Body of pancreas (tissue), 4 donors: ENCODE measurements at regions not wholly inside any gene's neighbourhood (a gene's known extent, or its start where the extent isn't known, plus 50 kb on each side); places are given as distances from the start of the nearest gene placed in this dataset.

Experiments used
- ATAC-seq: fragments of 150-250 bp; one replicate; pipeline ENCODE4 v1.9.1; 2016
- DNase-seq, 4 donors: peaks; one replicate each; pipeline ENCODE4 v3.0.0-alpha.2; 2019
- H3K27ac ChIP-seq, 4 donors: fragments of 200-600 bp; sonication (generic); 1 replicate in 3 of 4; 2 replicates in 1 of 4; pipeline versions ENCODE4 v1.5.1 to v1.6.1; 2016 to 2019; ENCODE audit warnings: mild to moderate bottlenecking in 1 of 4, mixed read lengths in 1 of 4, moderate library complexity in 1 of 4
- H3K27me3 ChIP-seq, 2 donors: fragments of 200-600 bp; sonication (generic); one replicate each; pipeline ENCODE4 v1.6.0; 2016; ENCODE audit warnings: mild to moderate bottlenecking in 1 of 2
- H3K36me3 ChIP-seq, 2 donors: fragments of 200-600 bp; sonication (generic); replicated peaks in 1 of 2; 2 replicates each; pipeline ENCODE4 v1.5.1; 2016; ENCODE audit warnings: low read depth in 2 of 2; ENCODE audit not compliant: insufficient read depth in 1 of 2
- H3K4me1 ChIP-seq: fragments of 200-600 bp; sonication (generic); one replicate; pipeline ENCODE4 v1.6.0; 2016
- H3K4me3 ChIP-seq, 2 donors: fragments of 200-600 bp; sonication (generic); 1 replicate in 1 of 2; 2 replicates in 1 of 2; pipeline ENCODE4 v1.5.1; 2016 to 2019
- H3K9me3 ChIP-seq, 3 donors: fragments of 200-600 bp; sonication (generic); 1 replicate in 2 of 3; 2 replicates in 1 of 3; pipeline ENCODE4 v1.5.1; 2016
- POLR2A ChIP-seq, 3 donors: fragments of 450-650 bp; IDR thresholded peaks; one replicate each; pipeline ENCODE4 v1.6.1; 2016; ENCODE audit warnings: antibody characterized with exemption in 3 of 3, mild to moderate bottlenecking in 2 of 3
- WGBS, 2 donors: methylation state at CpG; one replicate each; pipeline ENCODE4 v1.1.5; 2017; 5-methylcytosine and 5-hydroxymethylcytosine counted together
- intact Hi-C: fragments of 100-400 bp; cut with DNase I; formaldehyde crosslinking; loops from one replicate; pipeline ENCODE4 v1.15.1; 2023
- TF ChIP-seq, protein P1 (sequence below), 7 experiments: fragments of 450-650 bp in 4 of 7; fragments of 200-600 bp in 3 of 7; sonication (generic) in 3 of 7; IDR thresholded peaks; one replicate each; pipeline ENCODE4 v1.5.1; 2016 to 2019; ENCODE audit warnings: antibody characterized with exemption in 7 of 7

GRCh38 chr4:136812100-136812880, 720.0 kb downstream of the PCDH18 start:
- 90 to 91% methylated on average over 23 to 42 of the region's 42 CpGs for WGBS, 2 donors
- ATAC-seq: no peak
- intact Hi-C loops: no loop called here

GRCh38 chr4:136811496-136812077, 720.7 kb downstream of the PCDH18 start:
- H3K36me3 ChIP-seq: no peaks in the 10 kb centered on the region
- H3K27ac ChIP-seq: no peak overlapping the region
- H3K9me3 ChIP-seq: no peaks in the 10 kb centered on the region
- no peaks in the 10 kb centered on the region for H3K4me1 ChIP-seq
- no peak for DNase-seq
- no peaks in the 10 kb centered on the region for H3K27me3 ChIP-seq
- WGBS, 2 donors: 87 to 95% methylated on average over 11 to 14 of the region's 14 CpGs
- TF ChIP-seq POLR2A (IDR thresholded peaks at IDR 0.05): no peak
- TF ChIP-seq, protein P1, sequence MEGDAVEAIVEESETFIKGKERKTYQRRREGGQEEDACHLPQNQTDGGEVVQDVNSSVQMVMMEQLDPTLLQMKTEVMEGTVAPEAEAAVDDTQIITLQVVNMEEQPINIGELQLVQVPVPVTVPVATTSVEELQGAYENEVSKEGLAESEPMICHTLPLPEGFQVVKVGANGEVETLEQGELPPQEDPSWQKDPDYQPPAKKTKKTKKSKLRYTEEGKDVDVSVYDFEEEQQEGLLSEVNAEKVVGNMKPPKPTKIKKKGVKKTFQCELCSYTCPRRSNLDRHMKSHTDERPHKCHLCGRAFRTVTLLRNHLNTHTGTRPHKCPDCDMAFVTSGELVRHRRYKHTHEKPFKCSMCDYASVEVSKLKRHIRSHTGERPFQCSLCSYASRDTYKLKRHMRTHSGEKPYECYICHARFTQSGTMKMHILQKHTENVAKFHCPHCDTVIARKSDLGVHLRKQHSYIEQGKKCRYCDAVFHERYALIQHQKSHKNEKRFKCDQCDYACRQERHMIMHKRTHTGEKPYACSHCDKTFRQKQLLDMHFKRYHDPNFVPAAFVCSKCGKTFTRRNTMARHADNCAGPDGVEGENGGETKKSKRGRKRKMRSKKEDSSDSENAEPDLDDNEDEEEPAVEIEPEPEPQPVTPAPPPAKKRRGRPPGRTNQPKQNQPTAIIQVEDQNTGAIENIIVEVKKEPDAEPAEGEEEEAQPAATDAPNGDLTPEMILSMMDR (IDR thresholded peaks at IDR 0.05): no peak
- H3K4me3 ChIP-seq: no peak overlapping the region
- intact Hi-C loops: no loop called here
- ATAC-seq: no peak

More at GRCh38 chr4:136812100-136812880, 720.0 kb downstream of the PCDH18 start:
- Histone ChIP-seq H3K4me3 (no peak overlapping the region), H3K27ac (no peak overlapping the region), H3K9me3 (no peaks in the 10 kb centered on the region), H3K4me1 (no peaks in the 10 kb centered on the region), H3K27me3 (no peaks in the 10 kb centered on the region), H3K36me3 (no peaks in the 10 kb centered on the region)
- TF ChIP-seq, protein P1 (IDR thresholded peaks at IDR 0.05): no peak
- TF ChIP-seq POLR2A (IDR thresholded peaks at IDR 0.05): no peak
- DNase-seq: no peak

GRCh38 chr4:136810626-136811025, 721.7 kb downstream of the PCDH18 start:
- no peak overlapping the region for H3K27ac ChIP-seq
- no peak for DNase-seq
- no peaks in the 10 kb centered on the region for H3K9me3 ChIP-seq
- no peaks in the 10 kb centered on the region for H3K36me3 ChIP-seq
- no peak for TF ChIP-seq POLR2A (IDR thresholded peaks at IDR 0.05)
- TF ChIP-seq, protein P1 (IDR thresholded peaks at IDR 0.05): no peak
- H3K4me3 ChIP-seq: no peak overlapping the region
- H3K27me3 ChIP-seq: no peaks in the 10 kb centered on the region
- intact Hi-C loops: no loop called here
- ATAC-seq: no peak
- no peaks in the 10 kb centered on the region for H3K4me1 ChIP-seq
- WGBS, 2 donors: 73 to 100% methylated on average over 1 to 6 of the region's 6 CpGs

GRCh38 chr4:136806844-136807243, 725.5 kb downstream of the PCDH18 start:
- Histone ChIP-seq H3K4me1 (no peaks in the 10 kb centered on the region), H3K27me3 (no peaks in the 10 kb centered on the region), H3K27ac (no peak overlapping the region), H3K9me3 (no peaks in the 10 kb centered on the region), H3K36me3 (no peaks in the 10 kb centered on the region), H3K4me3 (no peak overlapping the region)
- ATAC-seq (no peak), DNase-seq (no peak)
- intact Hi-C loops: no loop called here
- TF ChIP-seq, protein P1 (IDR thresholded peaks at IDR 0.05): no peak
- no peak for TF ChIP-seq POLR2A (IDR thresholded peaks at IDR 0.05)
- WGBS, 2 donors: 78 to 79% methylated on average over 1 of the region's 1 CpG
